Retinal pigment epithelial cell (primary cell): ENCODE measurements at regions not wholly inside any gene's neighbourhood (a gene's known extent, or its start where the extent isn't known, plus 50 kb on each side); places are given as distances from the start of the nearest gene placed in this dataset.
"Not testable (repeated sequence)": the region's sequence is repeated elsewhere in the genome, so short reads cannot be mapped to it uniquely, and the experiment has no call there.

Experiments
- DNase-seq: peaks from one replicate; pipeline ENCODE4 v3.0.0-alpha.2; 2010; ENCODE audit warnings: low read depth
- H3K4me3 ChIP-seq: 2 replicates; pipeline ENCODE4 v1.5.1; 2011; ENCODE audit warnings: mild to moderate bottlenecking, low read length, control low read depth, moderate library complexity
- CTCF ChIP-seq: conservative IDR thresholded peaks from 2 replicates; pipeline ENCODE4 v1.5.1; 2011; ENCODE audit warnings: low read depth, low read length, control low read depth, inconsistent platforms

GRCh38 chr1:43108080-43108479, 64.0 kb downstream of the EBNA1BP2 start:
- H3K4me3 ChIP-seq: no peak overlapping the region
- no peak for DNase-seq
- TF ChIP-seq CTCF: no peak

GRCh38 chr1:43107664-43108063, 64.4 kb downstream of the EBNA1BP2 start:
- DNase-seq: no peak
- H3K4me3 ChIP-seq: no peak overlapping the region
- TF ChIP-seq CTCF: no peak

GRCh38 chr1:43104027-43104763, 67.9 kb downstream of the EBNA1BP2 start:
- H3K4me3 ChIP-seq: no peak overlapping the region
- TF ChIP-seq CTCF: no peak
- no peak for DNase-seq

GRCh38 chr1:43101061-43101460, 71.0 kb downstream of the EBNA1BP2 start:
- no peak for TF ChIP-seq CTCF
- DNase-seq: no peak
- no peak overlapping the region for H3K4me3 ChIP-seq

GRCh38 chr1:43098200-43098599, 73.9 kb downstream of the EBNA1BP2 start:
- TF ChIP-seq CTCF: no peak
- no peak overlapping the region for H3K4me3 ChIP-seq
- no peak for DNase-seq

GRCh38 chr1:43096528-43096927, 75.6 kb downstream of the EBNA1BP2 start:
- H3K4me3 ChIP-seq, DNase-seq: not testable (repeated sequence)

GRCh38 chr1:43090812-43091211, 81.3 kb downstream of the EBNA1BP2 start:
- H3K4me3 ChIP-seq, DNase-seq: not testable (repeated sequence)

GRCh38 chr1:43090157-43090556, 81.9 kb downstream of the EBNA1BP2 start:
- H3K4me3 ChIP-seq, DNase-seq: not testable (repeated sequence)

- H3K4me3 ChIP-seq: no peak overlapping the region
- no peak for DNase-seq
- no peak for TF ChIP-seq CTCF
Observed at GRCh38 chr1:43083375-43083891, 88.7 kb downstream of the EBNA1BP2 start.
